K562 (cell line): ENCODE measurements at regions not wholly inside any gene's neighbourhood (a gene's known extent, or its start where the extent isn't known, plus 50 kb on each side); places are given as distances from the start of the nearest gene placed in this dataset.

Source experiments
- ESRRA ChIP-seq: fragments of 450-650 bp; IDR thresholded peaks from 2 replicates; pipeline ENCODE4 v1.6.1; 2014; ENCODE audit warnings: low read depth, mild to moderate bottlenecking, moderate library complexity, borderline replicate concordance
- FOXK2 ChIP-seq, 2 experiments: fragments of 450-650 bp; IDR thresholded peaks in 1 of 2; conservative IDR thresholded peaks in 1 of 2; 2 replicates each; pipeline ENCODE4 v1.6.1; 2016; ENCODE audit warnings: low read depth in 2 of 2, mild to moderate bottlenecking in 1 of 2
- HDAC3 ChIP-seq: fragments of 450-650 bp; IDR thresholded peaks from 2 replicates; pipeline ENCODE4 v1.6.1; 2018; ENCODE audit warnings: borderline replicate concordance, mild to moderate bottlenecking, moderate library complexity; ENCODE audit not compliant: partially characterized antibody
- HDAC6 ChIP-seq: IDR thresholded peaks from 2 replicates; pipeline ENCODE4 v1.6.1; 2012; ENCODE audit warnings: low read depth, mild to moderate bottlenecking, control low read depth, inconsistent platforms, low read length, moderate library complexity
- HDGF ChIP-seq: fragments of 450-650 bp; IDR thresholded peaks from 2 replicates; pipeline ENCODE4 v1.6.1; 2016
- SP2 ChIP-seq: IDR thresholded peaks from 2 replicates; pipeline ENCODE4 v1.6.1; 2011; ENCODE audit warnings: mild to moderate bottlenecking, low read depth, low read length, moderate library complexity; ENCODE audit not compliant: poor library complexity, severe bottlenecking; ENCODE audit errors: extremely low read depth
- TAF7 ChIP-seq: fragments of 450-650 bp; IDR thresholded peaks from 2 replicates; pipeline ENCODE4 v1.6.1; 2016; ENCODE audit warnings: missing genetic modification characterization, missing compliant biosample characterization
- TCF7L2 ChIP-seq: fragments of 150-350 bp; IDR thresholded peaks from 2 replicates; pipeline ENCODE4 v1.6.1; 2016; ENCODE audit warnings: low read depth, mild to moderate bottlenecking, low read length, moderate library complexity
- ZBTB8A ChIP-seq: fragments of 450-650 bp; IDR thresholded peaks from 2 replicates; pipeline ENCODE4 v1.6.1; 2018; ENCODE audit warnings: mild to moderate bottlenecking, moderate library complexity; ENCODE audit not compliant: partially characterized antibody
- TF ChIP-seq, protein P1 (sequence below), 3 experiments: IDR thresholded peaks in 2 of 3; conservative IDR thresholded peaks in 1 of 3; 2 replicates each; pipeline ENCODE4 v1.5.1; 2011 to 2012; ENCODE audit warnings: low read length in 3 of 3, mild to moderate bottlenecking in 3 of 3, control low read depth in 2 of 3, improper control_type of control experiment in 1 of 3, inconsistent platforms in 1 of 3, low read depth in 1 of 3, mixed read lengths in 1 of 3, moderate library complexity in 1 of 3; ENCODE audit not compliant: insufficient read depth in 2 of 3
- TF ChIP-seq, protein P2 (sequence below): fragments of 450-650 bp; IDR thresholded peaks from 2 replicates; pipeline ENCODE4 v1.6.1; 2016; ENCODE audit warnings: antibody characterized with exemption

DNA sequence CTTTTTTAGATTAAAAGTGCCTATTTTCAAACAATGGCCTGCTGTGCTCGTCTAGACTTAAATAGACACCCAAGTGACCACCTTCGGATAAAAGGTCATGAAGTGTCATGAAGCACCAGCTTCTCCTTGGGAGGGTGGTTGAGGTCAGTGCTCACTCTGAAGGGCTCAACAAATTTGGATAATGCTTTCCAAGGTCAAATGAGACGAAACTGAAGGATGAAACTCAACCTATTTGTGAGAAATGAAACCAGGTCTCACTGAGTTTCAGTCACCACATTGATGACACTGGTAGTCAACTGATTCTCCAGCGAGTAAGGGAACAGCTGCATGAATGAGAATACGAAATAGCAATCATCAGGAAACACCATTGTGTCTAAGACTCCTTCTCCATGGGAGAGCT, 852.6 kb downstream of the NTRK3 start:
- TF ChIP-seq ZBTB8A (no peak), HDGF (no peak), TCF7L2 (no peak), TAF7 (tag) (no peak), SP2 (no peak), HDAC6 (no peak), ESRRA (no peak), HDAC3 (no peak), FOXK2 (conservative IDR thresholded peaks at IDR 0.05 in 1 of 2, IDR thresholded peaks at IDR 0.05 in 1 of 2; ENCODE audit: low read depth in 2 of 2) (no peak)
- TF ChIP-seq, protein P1, sequence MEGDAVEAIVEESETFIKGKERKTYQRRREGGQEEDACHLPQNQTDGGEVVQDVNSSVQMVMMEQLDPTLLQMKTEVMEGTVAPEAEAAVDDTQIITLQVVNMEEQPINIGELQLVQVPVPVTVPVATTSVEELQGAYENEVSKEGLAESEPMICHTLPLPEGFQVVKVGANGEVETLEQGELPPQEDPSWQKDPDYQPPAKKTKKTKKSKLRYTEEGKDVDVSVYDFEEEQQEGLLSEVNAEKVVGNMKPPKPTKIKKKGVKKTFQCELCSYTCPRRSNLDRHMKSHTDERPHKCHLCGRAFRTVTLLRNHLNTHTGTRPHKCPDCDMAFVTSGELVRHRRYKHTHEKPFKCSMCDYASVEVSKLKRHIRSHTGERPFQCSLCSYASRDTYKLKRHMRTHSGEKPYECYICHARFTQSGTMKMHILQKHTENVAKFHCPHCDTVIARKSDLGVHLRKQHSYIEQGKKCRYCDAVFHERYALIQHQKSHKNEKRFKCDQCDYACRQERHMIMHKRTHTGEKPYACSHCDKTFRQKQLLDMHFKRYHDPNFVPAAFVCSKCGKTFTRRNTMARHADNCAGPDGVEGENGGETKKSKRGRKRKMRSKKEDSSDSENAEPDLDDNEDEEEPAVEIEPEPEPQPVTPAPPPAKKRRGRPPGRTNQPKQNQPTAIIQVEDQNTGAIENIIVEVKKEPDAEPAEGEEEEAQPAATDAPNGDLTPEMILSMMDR (IDR thresholded peaks at IDR 0.05 in 2 of 3, conservative IDR thresholded peaks at IDR 0.05 in 1 of 3; ENCODE audit: insufficient read depth in 2 of 3, low read depth in 1 of 3, low read length in 3 of 3): no peak
- TF ChIP-seq, protein P2, sequence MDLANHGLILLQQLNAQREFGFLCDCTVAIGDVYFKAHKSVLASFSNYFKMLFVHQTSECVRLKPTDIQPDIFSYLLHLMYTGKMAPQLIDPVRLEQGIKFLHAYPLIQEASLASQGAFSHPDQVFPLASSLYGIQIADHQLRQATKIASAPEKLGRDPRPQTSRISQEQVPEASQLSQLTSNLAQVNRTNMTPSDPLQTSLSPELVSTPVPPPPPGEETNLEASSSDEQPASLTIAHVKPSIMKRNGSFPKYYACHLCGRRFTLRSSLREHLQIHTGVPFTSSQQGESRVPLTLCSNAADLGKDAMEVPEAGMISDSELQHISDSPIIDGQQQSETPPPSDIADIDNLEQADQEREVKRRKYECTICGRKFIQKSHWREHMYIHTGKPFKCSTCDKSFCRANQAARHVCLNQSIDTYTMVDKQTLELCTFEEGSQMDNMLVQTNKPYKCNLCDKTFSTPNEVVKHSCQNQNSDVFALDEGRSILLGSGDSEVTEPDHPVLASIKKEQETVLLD: no peak
